SU-DHL-6 (cell line): ENCODE measurements at regions not wholly inside any gene's neighbourhood (a gene's known extent, or its start where the extent isn't known, plus 50 kb on each side); places are given as distances from the start of the nearest gene placed in this dataset.

Experiments
- H2AFZ ChIP-seq: fragments of 200-600 bp; sonication (generic); 2 replicates; pipeline ENCODE4 v1.6.1; 2014; ENCODE audit warnings: low read depth, mild to moderate bottlenecking, moderate library complexity, mixed read lengths, antibody characterized with exemption, low read length; ENCODE audit not compliant: severe bottlenecking
- H3F3A ChIP-seq: fragments of 200-600 bp; shearing (Covaris generic); 2 replicates; pipeline ENCODE4 v1.6.0; 2016; ENCODE audit warnings: antibody characterized with exemption, mild to moderate bottlenecking; ENCODE audit not compliant: insufficient read depth
- H3K27ac ChIP-seq: fragments of 200-600 bp; sonication (generic); 2 replicates; pipeline ENCODE4 v1.5.1; 2016; ENCODE audit warnings: low read depth, mild to moderate bottlenecking, low read length, moderate library complexity, mixed read lengths
- H3K27me3 ChIP-seq: fragments of 200-600 bp; sonication (generic), shearing (Covaris generic); 2 replicates; pipeline ENCODE4 v1.6.0; 2014; ENCODE audit warnings: mild to moderate bottlenecking, low read length
- H3K36me3 ChIP-seq: fragments of 200-600 bp; sonication (generic); 2 replicates; pipeline ENCODE4 v1.6.1; 2014; ENCODE audit warnings: mild to moderate bottlenecking, low read length, mixed read lengths
- H3K4me2 ChIP-seq: fragments of 300-600, 200-600 bp; shearing (Covaris generic), sonication (generic); 2 replicates; pipeline ENCODE4 v1.6.0; 2014; ENCODE audit warnings: low read length, low read depth, mild to moderate bottlenecking; ENCODE audit not compliant: poor library complexity, severe bottlenecking
- H3K4me3 ChIP-seq: fragments of 200-600 bp; sonication (generic); 2 replicates; pipeline ENCODE4 v1.5.1; 2014; ENCODE audit warnings: antibody characterized with exemption, low read length, mild to moderate bottlenecking, mixed read lengths; ENCODE audit not compliant: insufficient read depth, poor library complexity, severe bottlenecking
- H3K79me2 ChIP-seq: fragments of 200-600 bp; sonication (generic); 2 replicates; pipeline ENCODE4 v1.6.1; 2014; ENCODE audit warnings: mild to moderate bottlenecking, low read length, moderate library complexity; ENCODE audit not compliant: insufficient read depth
- H3K9ac ChIP-seq: fragments of 200-600 bp; sonication (generic); 2 replicates; pipeline ENCODE4 v1.7.0; 2014; ENCODE audit warnings: mild to moderate bottlenecking, low read length
- H3K9me2 ChIP-seq: fragments of 200-600 bp; sonication (generic); replicated peaks from 2 replicates; pipeline ENCODE4 v1.6.1; 2014; ENCODE audit warnings: low read length; ENCODE audit not compliant: insufficient read depth
- H3K9me3 ChIP-seq: fragments of 200-600 bp; sonication (generic); 2 replicates; pipeline ENCODE4 v1.6.1; 2014; ENCODE audit warnings: low read length, mixed read lengths; ENCODE audit not compliant: insufficient read depth
- H4K20me1 ChIP-seq: fragments of 200-600 bp; sonication (generic); 2 replicates; pipeline ENCODE4 v1.6.1; 2014; ENCODE audit warnings: low read depth, mild to moderate bottlenecking, antibody characterized with exemption, low read length, moderate library complexity, mixed read lengths
- EZH2phosphoT487 ChIP-seq: fragments of 200-600 bp; sonication (generic), shearing (Covaris generic); conservative IDR thresholded peaks from 2 replicates; pipeline ENCODE4 v1.6.1; 2018; ENCODE audit warnings: mild to moderate bottlenecking, antibody characterized with exemption, low read length, moderate library complexity, mixed read lengths
- TF ChIP-seq, protein P1 (sequence below): fragments of 200-600 bp; sonication (generic); IDR thresholded peaks from one replicate; pipeline ENCODE4 v1.5.1; 2017; ENCODE audit warnings: antibody characterized with exemption, mild to moderate bottlenecking, low read length, moderate library complexity; ENCODE audit not compliant: insufficient read depth, poor library complexity, severe bottlenecking

DNA sequence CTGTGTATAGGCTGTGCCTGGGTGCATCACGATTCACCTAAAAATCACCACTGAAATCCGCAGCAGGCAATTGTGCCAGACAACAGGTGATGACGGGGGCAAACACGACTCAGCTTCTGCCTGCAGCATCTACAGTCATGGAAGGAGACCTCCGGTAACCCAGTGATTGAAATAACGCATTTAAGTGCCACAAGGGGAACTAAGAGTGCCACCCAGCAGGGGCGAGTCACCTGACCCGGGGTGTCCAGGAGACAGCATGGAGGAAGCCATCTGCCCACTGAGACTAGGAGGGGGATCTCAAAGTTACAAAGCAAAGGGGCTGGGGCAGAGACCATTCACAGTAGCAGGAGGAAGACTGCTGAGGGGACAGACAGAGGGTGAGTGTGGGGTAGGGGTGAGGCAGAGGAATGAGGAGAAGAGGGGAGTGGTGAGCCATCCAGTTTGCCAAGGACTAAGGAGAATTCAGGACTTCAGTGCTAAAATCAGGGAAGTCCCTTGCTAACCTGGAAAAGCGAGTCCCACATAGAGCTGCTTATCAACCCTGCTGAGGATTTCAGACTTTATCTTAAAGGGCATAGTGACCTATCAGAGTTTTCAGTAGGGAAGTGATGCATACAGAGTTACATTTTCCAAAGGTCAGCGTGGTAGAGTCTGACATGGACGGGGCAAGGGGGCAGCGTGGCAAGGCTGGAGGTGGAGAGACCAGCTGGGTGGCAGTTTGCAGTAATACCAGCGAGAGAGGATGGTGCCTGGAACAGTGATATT lies 256.7 kb upstream of the HES1 start:
- Histone ChIP-seq H3K9me3 (no peaks in the 10 kb centered on the region), H3K9ac (no peak overlapping the region), H3K4me3 (no peak overlapping the region), H3K9me2 (no peaks in the 10 kb centered on the region), H3K27ac (no peak overlapping the region), H3K36me3 (no peaks in the 10 kb centered on the region), H3K27me3 (no peaks in the 10 kb centered on the region), H3K4me2 (no peak overlapping the region), H2AFZ (no peak overlapping the region), H3F3A (no peaks in the 10 kb centered on the region), H3K79me2 (no peaks in the 10 kb centered on the region), H4K20me1 (no peaks in the 10 kb centered on the region)
- TF ChIP-seq, protein P1, sequence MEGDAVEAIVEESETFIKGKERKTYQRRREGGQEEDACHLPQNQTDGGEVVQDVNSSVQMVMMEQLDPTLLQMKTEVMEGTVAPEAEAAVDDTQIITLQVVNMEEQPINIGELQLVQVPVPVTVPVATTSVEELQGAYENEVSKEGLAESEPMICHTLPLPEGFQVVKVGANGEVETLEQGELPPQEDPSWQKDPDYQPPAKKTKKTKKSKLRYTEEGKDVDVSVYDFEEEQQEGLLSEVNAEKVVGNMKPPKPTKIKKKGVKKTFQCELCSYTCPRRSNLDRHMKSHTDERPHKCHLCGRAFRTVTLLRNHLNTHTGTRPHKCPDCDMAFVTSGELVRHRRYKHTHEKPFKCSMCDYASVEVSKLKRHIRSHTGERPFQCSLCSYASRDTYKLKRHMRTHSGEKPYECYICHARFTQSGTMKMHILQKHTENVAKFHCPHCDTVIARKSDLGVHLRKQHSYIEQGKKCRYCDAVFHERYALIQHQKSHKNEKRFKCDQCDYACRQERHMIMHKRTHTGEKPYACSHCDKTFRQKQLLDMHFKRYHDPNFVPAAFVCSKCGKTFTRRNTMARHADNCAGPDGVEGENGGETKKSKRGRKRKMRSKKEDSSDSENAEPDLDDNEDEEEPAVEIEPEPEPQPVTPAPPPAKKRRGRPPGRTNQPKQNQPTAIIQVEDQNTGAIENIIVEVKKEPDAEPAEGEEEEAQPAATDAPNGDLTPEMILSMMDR: no peak
- TF ChIP-seq EZH2phosphoT487: no peak

DNA sequence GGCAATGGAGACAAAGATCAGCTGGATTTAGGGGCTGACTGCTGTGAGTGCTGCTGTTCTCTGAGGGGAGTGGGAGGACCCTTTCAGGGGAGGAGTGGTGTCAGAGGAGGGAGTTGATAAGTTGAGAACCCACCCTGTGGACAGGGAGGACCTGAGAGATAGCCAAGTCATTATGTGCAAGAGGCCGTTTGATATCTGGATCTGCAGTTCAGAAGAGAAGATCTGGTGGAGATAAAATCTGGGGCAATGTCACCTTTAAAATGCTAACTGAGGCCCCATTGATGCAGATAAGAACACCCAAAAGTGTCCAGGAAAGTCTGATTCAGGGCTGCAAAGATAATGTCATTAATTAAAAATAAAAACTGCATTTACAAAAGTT lies 256.1 kb upstream of the HES1 start:
- no peak overlapping the region for H3K4me2 ChIP-seq
- H3K9me3 ChIP-seq: no peaks in the 10 kb centered on the region
- no peaks in the 10 kb centered on the region for H3F3A ChIP-seq
- H3K36me3 ChIP-seq: no peaks in the 10 kb centered on the region
- H3K27ac ChIP-seq: no peak overlapping the region
- no peaks in the 10 kb centered on the region for H4K20me1 ChIP-seq
- H3K4me3 ChIP-seq: no peak overlapping the region
- H3K9me2 ChIP-seq: no peaks in the 10 kb centered on the region
- no peak overlapping the region for H3K9ac ChIP-seq
- no peak overlapping the region for H2AFZ ChIP-seq
- H3K27me3 ChIP-seq: no peaks in the 10 kb centered on the region
- TF ChIP-seq, protein P1: no peak
- TF ChIP-seq EZH2phosphoT487: no peak
- H3K79me2 ChIP-seq: no peaks in the 10 kb centered on the region

DNA sequence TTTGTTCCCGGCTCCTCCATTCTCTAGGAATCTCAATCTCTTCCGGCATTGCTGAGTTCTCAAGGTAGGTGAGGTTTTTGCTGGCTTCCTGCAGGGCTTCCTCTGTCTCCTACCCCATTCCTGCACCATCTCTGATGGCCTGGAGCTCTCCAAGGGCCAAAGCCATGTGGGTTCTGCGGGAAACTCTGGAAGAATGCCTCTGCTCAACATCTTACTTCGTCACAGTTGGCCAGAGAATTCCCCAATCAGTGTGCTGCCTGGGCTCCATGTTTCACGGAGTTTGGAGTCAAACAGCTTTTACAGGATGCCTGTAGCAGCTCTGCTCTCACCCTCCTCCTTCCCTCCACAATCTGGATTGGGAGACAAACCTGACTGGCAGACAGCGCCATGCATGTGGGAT lies 253.9 kb upstream of the HES1 start:
- H3K9me3 ChIP-seq: no peaks in the 10 kb centered on the region
- H3K4me2 ChIP-seq: no peak overlapping the region
- no peaks in the 10 kb centered on the region for H3K27me3 ChIP-seq
- H3K27ac ChIP-seq: no peak overlapping the region
- H3F3A ChIP-seq: no peaks in the 10 kb centered on the region
- H3K4me3 ChIP-seq: no peak overlapping the region
- no peaks in the 10 kb centered on the region for H4K20me1 ChIP-seq
- no peaks in the 10 kb centered on the region for H3K36me3 ChIP-seq
- no peaks in the 10 kb centered on the region for H3K79me2 ChIP-seq
- no peak overlapping the region for H3K9ac ChIP-seq
- no peaks in the 10 kb centered on the region for H3K9me2 ChIP-seq
- no peak for TF ChIP-seq EZH2phosphoT487
- TF ChIP-seq, protein P1: no peak
- no peak overlapping the region for H2AFZ ChIP-seq
